ENCODE measurements at regions not wholly inside any gene's neighbourhood (a gene's known extent, or its start where the extent isn't known, plus 50 kb on each side); places are given as distances from the start of the nearest gene placed in this dataset.

- POLR2A ChIA-PET, result no interaction called here
- no peak for ATAC-seq (replicated peaks in 1 of 4)
- Histone ChIP-seq H3K9me3 (no peaks in the 10 kb centered on the region), H3K27me3 (replicated peaks in 1 of 2; ENCODE audit: control insufficient read depth in 2 of 2, extremely low read depth in 1 of 2, insufficient read depth in 2 of 2, low read length in 1 of 2) (no peaks in the 10 kb centered on the region), H3K36me3 (ENCODE audit: control insufficient read depth in 2 of 2, extremely low read depth in 1 of 2, insufficient read depth in 1 of 2, low read length in 1 of 2) (no peaks in the 10 kb centered on the region), H3K4me1 (ENCODE audit: control insufficient read depth in 1 of 2, extremely low read depth in 1 of 2, insufficient read depth in 2 of 2, low read length in 2 of 2) (no peaks in the 10 kb centered on the region), H3K4me3 (ENCODE audit: control insufficient read depth in 1 of 2, extremely low read depth in 1 of 2, low read length in 1 of 2) (no peak overlapping the region), H3K27ac (ENCODE audit: low read length) (no peak overlapping the region)
- DNase-seq, result no peak
- CTCF ChIA-PET, result no interaction called here
- WGBS (ENCODE audit: insufficient coverage), result no CpG with 5 or more reads among the region's 6 CpGs
- peaks cover 5 to 12% (median 7%) of the 10 kb centered on the region in 3 donors for H3K9me3 Mint-ChIP-seq
- H3K27me3 Mint-ChIP-seq, result no peaks in the 10 kb centered on the region
- H3K4me3 Mint-ChIP-seq, result no peak overlapping the region
- H3K36me3 Mint-ChIP-seq, result no peaks in the 10 kb centered on the region
- no peak overlapping the region for H3K27ac Mint-ChIP-seq
- no peaks in the 10 kb centered on the region for H3K4me1 Mint-ChIP-seq
These were observed 349.1 kb downstream of the PCDH10 start for GRCh38 chr4:133498149-133498548.

GRCh38 chr4:133493776-133494175 is 344.7 kb downstream of the PCDH10 start:
- no CpG with 5 or more reads among the region's 1 CpG for WGBS (ENCODE audit: insufficient coverage)
- ATAC-seq (replicated peaks in 1 of 4), result no peak
- no peak for DNase-seq
- Mint-ChIP-seq H3K4me1 (no peaks in the 10 kb centered on the region), H3K36me3 (no peaks in the 10 kb centered on the region), H3K27ac (no peak overlapping the region), H3K9me3 (peaks cover 2 to 8% (median 3%) of the 10 kb centered on the region in 3 donors), H3K4me3 (no peak overlapping the region), H3K27me3 (no peaks in the 10 kb centered on the region)
- Histone ChIP-seq H3K27me3 (replicated peaks in 1 of 2; ENCODE audit: control insufficient read depth in 2 of 2, extremely low read depth in 1 of 2, insufficient read depth in 2 of 2, low read length in 1 of 2) (no peaks in the 10 kb centered on the region), H3K4me3 (ENCODE audit: control insufficient read depth in 1 of 2, extremely low read depth in 1 of 2, low read length in 1 of 2) (no peak overlapping the region), H3K9me3 (no peaks in the 10 kb centered on the region), H3K27ac (ENCODE audit: low read length) (no peak overlapping the region), H3K4me1 (ENCODE audit: control insufficient read depth in 1 of 2, extremely low read depth in 1 of 2, insufficient read depth in 2 of 2, low read length in 2 of 2) (no peaks in the 10 kb centered on the region), H3K36me3 (ENCODE audit: control insufficient read depth in 2 of 2, extremely low read depth in 1 of 2, insufficient read depth in 1 of 2, low read length in 1 of 2) (no peaks in the 10 kb centered on the region)
- POLR2A ChIA-PET, result no interaction called here
- CTCF ChIA-PET, result no interaction called here

- CTCF ChIA-PET, result no interaction called here
- no peaks in the 10 kb centered on the region for H3K27me3 Mint-ChIP-seq
These were observed 344.1 kb downstream of the PCDH10 start for GRCh38 chr4:133493241-133493640.

GRCh38 chr4:133484287-133484686 is 335.2 kb downstream of the PCDH10 start:
- H3K27ac Mint-ChIP-seq, result no peak overlapping the region
- H3K4me3 Mint-ChIP-seq, result no peak overlapping the region
- peaks cover 6 to 14% (median 6%) of the 10 kb centered on the region in 3 donors for H3K9me3 Mint-ChIP-seq
- H3K27ac ChIP-seq (ENCODE audit: low read length), result no peak overlapping the region
- H3K4me3 ChIP-seq (ENCODE audit: control insufficient read depth in 1 of 2, extremely low read depth in 1 of 2, low read length in 1 of 2), result no peak overlapping the region
- ChIA-PET POLR2A (no interaction called here), CTCF (no interaction called here)
- H3K9me3 ChIP-seq, result no peaks in the 10 kb centered on the region
- no peaks in the 10 kb centered on the region for H3K36me3 Mint-ChIP-seq
- no CpG with 5 or more reads among the region's 2 CpGs for WGBS (ENCODE audit: insufficient coverage)
- no peaks in the 10 kb centered on the region for H3K4me1 ChIP-seq (ENCODE audit: control insufficient read depth in 1 of 2, extremely low read depth in 1 of 2, insufficient read depth in 2 of 2, low read length in 2 of 2)
- no peaks in the 10 kb centered on the region for H3K27me3 ChIP-seq (replicated peaks in 1 of 2; ENCODE audit: control insufficient read depth in 2 of 2, extremely low read depth in 1 of 2, insufficient read depth in 2 of 2, low read length in 1 of 2)
- no peaks in the 10 kb centered on the region for H3K27me3 Mint-ChIP-seq
- DNase-seq (no peak), ATAC-seq (replicated peaks in 1 of 4) (no peak)
- no peaks in the 10 kb centered on the region for H3K36me3 ChIP-seq (ENCODE audit: control insufficient read depth in 2 of 2, extremely low read depth in 1 of 2, insufficient read depth in 1 of 2, low read length in 1 of 2)
- no peaks in the 10 kb centered on the region for H3K4me1 Mint-ChIP-seq

More at GRCh38 chr4:133493241-133493640, 344.1 kb downstream of the PCDH10 start:
- DNase-seq, result no peak
- H3K27ac ChIP-seq (ENCODE audit: low read length), result no peak overlapping the region
- WGBS (ENCODE audit: insufficient coverage), result no CpG with 5 or more reads among the region's 1 CpG
- Mint-ChIP-seq H3K4me1 (no peaks in the 10 kb centered on the region), H3K9me3 (peaks cover 2 to 8% (median 3%) of the 10 kb centered on the region in 3 donors), H3K36me3 (no peaks in the 10 kb centered on the region), H3K27ac (no peak overlapping the region), H3K4me3 (no peak overlapping the region)
- ATAC-seq (replicated peaks in 1 of 4), result no peak
- no peaks in the 10 kb centered on the region for H3K27me3 ChIP-seq (replicated peaks in 1 of 2; ENCODE audit: control insufficient read depth in 2 of 2, extremely low read depth in 1 of 2, insufficient read depth in 2 of 2, low read length in 1 of 2)
- POLR2A ChIA-PET, result no interaction called here
- no peaks in the 10 kb centered on the region for H3K9me3 ChIP-seq
- H3K36me3 ChIP-seq (ENCODE audit: control insufficient read depth in 2 of 2, extremely low read depth in 1 of 2, insufficient read depth in 1 of 2, low read length in 1 of 2), result no peaks in the 10 kb centered on the region
- no peaks in the 10 kb centered on the region for H3K4me1 ChIP-seq (ENCODE audit: control insufficient read depth in 1 of 2, extremely low read depth in 1 of 2, insufficient read depth in 2 of 2, low read length in 2 of 2)
- H3K4me3 ChIP-seq (ENCODE audit: control insufficient read depth in 1 of 2, extremely low read depth in 1 of 2, low read length in 1 of 2), result no peak overlapping the region

GRCh38 chr4:133483600-133484246 is 334.6 kb downstream of the PCDH10 start:
- H3K4me1 ChIP-seq (ENCODE audit: control insufficient read depth in 1 of 2, extremely low read depth in 1 of 2, insufficient read depth in 2 of 2, low read length in 2 of 2), result no peaks in the 10 kb centered on the region
- POLR2A ChIA-PET, result no interaction called here
- Mint-ChIP-seq H3K27me3 (no peaks in the 10 kb centered on the region), H3K9me3 (peaks cover 6 to 14% (median 6%) of the 10 kb centered on the region in 3 donors), H3K27ac (no peak overlapping the region), H3K4me1 (no peaks in the 10 kb centered on the region), H3K4me3 (no peak overlapping the region), H3K36me3 (no peaks in the 10 kb centered on the region)
- no peaks in the 10 kb centered on the region for H3K36me3 ChIP-seq (ENCODE audit: control insufficient read depth in 2 of 2, extremely low read depth in 1 of 2, insufficient read depth in 1 of 2, low read length in 1 of 2)
- no peaks in the 10 kb centered on the region for H3K27me3 ChIP-seq (replicated peaks in 1 of 2; ENCODE audit: control insufficient read depth in 2 of 2, extremely low read depth in 1 of 2, insufficient read depth in 2 of 2, low read length in 1 of 2)
- H3K9me3 ChIP-seq, result no peaks in the 10 kb centered on the region
- H3K4me3 ChIP-seq (ENCODE audit: control insufficient read depth in 1 of 2, extremely low read depth in 1 of 2, low read length in 1 of 2), result no peak overlapping the region
- 79% methylated on average over 2 of the region's 4 CpGs for whole genome bisulfite sequencing (ENCODE audit: insufficient coverage)
- DNase-seq, result no peak
- no peak for ATAC-seq (replicated peaks in 1 of 4)
- CTCF ChIA-PET, result no interaction called here
- H3K27ac ChIP-seq (ENCODE audit: low read length), result no peak overlapping the region

GRCh38 chr4:133476063-133476462 is 327.0 kb downstream of the PCDH10 start:
- no peaks in the 10 kb centered on the region for H3K4me1 ChIP-seq (ENCODE audit: control insufficient read depth in 1 of 2, extremely low read depth in 1 of 2, insufficient read depth in 2 of 2, low read length in 2 of 2)
- Mint-ChIP-seq H3K36me3 (no peaks in the 10 kb centered on the region), H3K9me3 (peaks cover 0 to 12% (median 4%) of the 10 kb centered on the region in 3 donors), H3K27ac (no peak overlapping the region), H3K4me1 (no peaks in the 10 kb centered on the region), H3K4me3 (no peak overlapping the region), H3K27me3 (no peaks in the 10 kb centered on the region)
- ChIA-PET POLR2A (no interaction called here), CTCF (no interaction called here)
- ATAC-seq (replicated peaks in 1 of 4) (no peak), DNase-seq (no peak)
- no peak overlapping the region for H3K4me3 ChIP-seq (ENCODE audit: control insufficient read depth in 1 of 2, extremely low read depth in 1 of 2, low read length in 1 of 2)
- no peak overlapping the region for H3K27ac ChIP-seq (ENCODE audit: low read length)
- H3K27me3 ChIP-seq (replicated peaks in 1 of 2; ENCODE audit: control insufficient read depth in 2 of 2, extremely low read depth in 1 of 2, insufficient read depth in 2 of 2, low read length in 1 of 2), result no peaks in the 10 kb centered on the region
- H3K9me3 ChIP-seq, result no peaks in the 10 kb centered on the region
- H3K36me3 ChIP-seq (ENCODE audit: control insufficient read depth in 2 of 2, extremely low read depth in 1 of 2, insufficient read depth in 1 of 2, low read length in 1 of 2), result no peaks in the 10 kb centered on the region
- WGBS (ENCODE audit: insufficient coverage), result no CpG with 5 or more reads among the region's 1 CpG

GRCh38 chr4:133474501-133474900 is 325.4 kb downstream of the PCDH10 start:
- no peak for DNase-seq
- no CpG with 5 or more reads among the region's 2 CpGs for WGBS (ENCODE audit: insufficient coverage)
- CTCF ChIA-PET, result no interaction called here

More at GRCh38 chr4:133474501-133474900, 325.4 kb downstream of the PCDH10 start:
- Histone ChIP-seq H3K27ac (ENCODE audit: low read length) (no peak overlapping the region), H3K36me3 (ENCODE audit: control insufficient read depth in 2 of 2, extremely low read depth in 1 of 2, insufficient read depth in 1 of 2, low read length in 1 of 2) (no peaks in the 10 kb centered on the region), H3K4me1 (ENCODE audit: control insufficient read depth in 1 of 2, extremely low read depth in 1 of 2, insufficient read depth in 2 of 2, low read length in 2 of 2) (no peaks in the 10 kb centered on the region), H3K4me3 (ENCODE audit: control insufficient read depth in 1 of 2, extremely low read depth in 1 of 2, low read length in 1 of 2) (no peak overlapping the region), H3K9me3 (no peaks in the 10 kb centered on the region), H3K27me3 (replicated peaks in 1 of 2; ENCODE audit: control insufficient read depth in 2 of 2, extremely low read depth in 1 of 2, insufficient read depth in 2 of 2, low read length in 1 of 2) (no peaks in the 10 kb centered on the region)
- H3K27me3 Mint-ChIP-seq, result no peaks in the 10 kb centered on the region
- H3K4me3 Mint-ChIP-seq, result no peak overlapping the region
- no peak for ATAC-seq (replicated peaks in 1 of 4)
- no peaks in the 10 kb centered on the region for H3K36me3 Mint-ChIP-seq
- H3K9me3 Mint-ChIP-seq, result peaks cover 2 to 13% (median 4%) of the 10 kb centered on the region in 3 donors
- H3K27ac Mint-ChIP-seq, result no peak overlapping the region
- H3K4me1 Mint-ChIP-seq, result no peaks in the 10 kb centered on the region
- POLR2A ChIA-PET, result no interaction called here
